Nephron progenitor cell (in vitro differentiated cells): ENCODE measurements at regions not wholly inside any gene's neighbourhood (a gene's known extent, or its start where the extent isn't known, plus 50 kb on each side); places are given as distances from the start of the nearest gene placed in this dataset.

ENCODE experiments used
- DNase-seq: peaks from one replicate; pipeline ENCODE4 v3.0.0; 2021
- H3K27ac Mint-ChIP-seq: 2 replicates; pipeline ENCODE4 v1.8.0; 2021; ENCODE audit warnings: mild to moderate bottlenecking, moderate library complexity, mixed read lengths
- H3K27me3 Mint-ChIP-seq: 2 replicates; pipeline ENCODE4 v1.8.0; 2021; ENCODE audit warnings: mild to moderate bottlenecking, low read depth, mixed read lengths; ENCODE audit not compliant: poor library complexity
- H3K36me3 Mint-ChIP-seq: 2 replicates; pipeline ENCODE4 v1.8.0; 2021; ENCODE audit warnings: low read depth, mixed read lengths
- H3K4me1 Mint-ChIP-seq: 2 replicates; pipeline ENCODE4 v1.8.0; 2021; ENCODE audit warnings: mixed read lengths
- H3K4me3 Mint-ChIP-seq: 2 replicates; pipeline ENCODE4 v1.8.0; 2021; ENCODE audit warnings: mild to moderate bottlenecking, moderate library complexity, mixed read lengths
- H3K9me3 Mint-ChIP-seq: 2 replicates; pipeline ENCODE4 v1.8.0; 2021; ENCODE audit warnings: mild to moderate bottlenecking, moderate library complexity, mixed read lengths
- TF ChIP-seq, protein P1 (sequence below): fragments of 200-600 bp; sonication (generic); IDR thresholded peaks from 2 replicates; pipeline ENCODE4 v1.5.0; 2021; ENCODE audit warnings: antibody characterized with exemption

DNA sequence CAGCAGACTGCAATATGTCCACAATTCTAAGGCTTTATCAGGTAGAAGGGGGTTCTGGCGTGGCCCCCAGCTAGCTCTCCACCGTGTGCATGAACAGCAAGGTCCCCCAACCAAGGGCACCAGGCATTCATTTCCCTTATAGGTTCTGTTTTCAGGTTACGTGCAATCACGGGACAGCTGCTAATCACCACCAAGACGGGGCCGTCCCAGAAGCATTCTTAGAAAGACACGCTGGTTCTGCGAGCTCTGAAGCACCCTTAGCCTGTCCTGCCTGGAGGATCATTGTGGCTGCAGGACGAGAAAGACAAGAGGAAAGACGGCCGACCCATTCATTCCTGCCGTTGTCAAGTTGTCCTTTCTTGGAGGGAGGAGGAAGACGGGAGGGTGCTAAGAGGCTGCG, 302.9 kb downstream of the SOX9 start:
- peaks cover 5% of the 10 kb centered on the region for H3K36me3 Mint-ChIP-seq
- TF ChIP-seq, protein P1, sequence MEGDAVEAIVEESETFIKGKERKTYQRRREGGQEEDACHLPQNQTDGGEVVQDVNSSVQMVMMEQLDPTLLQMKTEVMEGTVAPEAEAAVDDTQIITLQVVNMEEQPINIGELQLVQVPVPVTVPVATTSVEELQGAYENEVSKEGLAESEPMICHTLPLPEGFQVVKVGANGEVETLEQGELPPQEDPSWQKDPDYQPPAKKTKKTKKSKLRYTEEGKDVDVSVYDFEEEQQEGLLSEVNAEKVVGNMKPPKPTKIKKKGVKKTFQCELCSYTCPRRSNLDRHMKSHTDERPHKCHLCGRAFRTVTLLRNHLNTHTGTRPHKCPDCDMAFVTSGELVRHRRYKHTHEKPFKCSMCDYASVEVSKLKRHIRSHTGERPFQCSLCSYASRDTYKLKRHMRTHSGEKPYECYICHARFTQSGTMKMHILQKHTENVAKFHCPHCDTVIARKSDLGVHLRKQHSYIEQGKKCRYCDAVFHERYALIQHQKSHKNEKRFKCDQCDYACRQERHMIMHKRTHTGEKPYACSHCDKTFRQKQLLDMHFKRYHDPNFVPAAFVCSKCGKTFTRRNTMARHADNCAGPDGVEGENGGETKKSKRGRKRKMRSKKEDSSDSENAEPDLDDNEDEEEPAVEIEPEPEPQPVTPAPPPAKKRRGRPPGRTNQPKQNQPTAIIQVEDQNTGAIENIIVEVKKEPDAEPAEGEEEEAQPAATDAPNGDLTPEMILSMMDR, result no peak
- H3K9me3 Mint-ChIP-seq, result peaks cover 5% of the 10 kb centered on the region
- peaks cover 15% of the 10 kb centered on the region for H3K27me3 Mint-ChIP-seq
- DNase-seq, result no peak
- H3K27ac Mint-ChIP-seq, result no peak overlapping the region
- H3K4me1 Mint-ChIP-seq, result peaks cover 47% of the 10 kb centered on the region
- no peak overlapping the region for H3K4me3 Mint-ChIP-seq

DNA sequence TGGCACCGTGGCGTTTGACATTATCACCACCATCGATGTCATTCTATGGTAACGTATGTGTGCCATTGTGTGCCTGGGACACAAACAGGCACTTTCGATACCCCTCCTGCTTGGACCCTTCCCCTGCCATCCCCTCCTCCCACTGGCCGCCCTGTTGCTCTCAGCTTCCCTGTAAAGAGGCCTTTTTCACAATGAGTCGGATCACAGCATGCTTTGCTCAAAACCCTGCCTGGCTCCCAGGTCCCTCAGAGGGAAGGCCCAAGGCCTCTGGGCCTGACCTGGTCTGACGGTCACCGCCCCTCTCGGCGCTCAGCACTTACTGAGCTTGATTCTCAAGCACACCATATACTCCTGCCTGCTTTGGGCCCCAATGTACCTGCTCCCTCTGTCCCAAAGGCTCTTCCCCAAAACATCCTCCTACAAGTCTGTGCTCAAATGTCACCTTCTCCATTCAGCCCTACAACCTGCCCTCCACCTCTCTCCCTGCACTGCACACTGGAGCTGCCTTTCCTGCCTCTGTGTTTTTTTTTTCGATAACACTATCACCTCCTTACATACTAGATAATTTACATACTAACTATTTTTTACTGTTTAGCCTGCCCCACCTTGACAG, 303.8 kb downstream of the SOX9 start:
- no peaks in the 10 kb centered on the region for H3K9me3 Mint-ChIP-seq
- peaks cover 47% of the 10 kb centered on the region for H3K4me1 Mint-ChIP-seq
- no peak for DNase-seq
- TF ChIP-seq, protein P1, result no peak
- no peak overlapping the region for H3K27ac Mint-ChIP-seq
- no peaks in the 10 kb centered on the region for H3K36me3 Mint-ChIP-seq
- no peak overlapping the region for H3K4me3 Mint-ChIP-seq
- peaks cover 13% of the 10 kb centered on the region for H3K27me3 Mint-ChIP-seq

DNA sequence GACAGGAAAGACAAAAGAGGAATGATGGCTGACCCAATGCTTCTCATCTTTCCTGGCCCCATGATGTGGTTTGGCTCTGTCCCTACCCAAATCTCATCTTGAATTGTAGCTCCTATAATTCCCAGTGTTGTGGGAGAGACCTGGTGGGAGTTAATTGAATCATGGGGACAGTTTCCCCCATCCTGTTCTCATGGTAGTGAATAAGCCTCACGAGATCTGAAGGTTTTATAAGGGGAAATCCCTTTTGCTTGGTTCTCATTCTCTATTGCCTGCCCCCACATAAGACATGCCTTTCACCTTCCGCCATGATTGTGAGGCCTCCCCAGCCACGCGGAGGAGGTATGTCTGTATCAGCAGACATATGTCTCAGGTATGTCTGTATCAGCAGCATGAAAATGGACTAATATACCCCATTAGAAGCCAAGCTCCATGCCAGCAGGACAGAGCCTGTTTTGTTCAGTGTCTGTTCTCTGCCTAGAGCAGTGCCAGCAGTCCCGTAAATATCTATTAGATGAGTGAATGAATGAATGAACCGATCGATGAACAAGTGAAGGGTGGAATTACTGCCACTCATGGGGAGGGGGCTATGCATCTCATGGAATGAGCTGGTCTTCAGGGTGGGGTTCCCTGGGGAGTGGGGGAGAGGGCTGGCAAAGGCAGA, 304.4 kb downstream of the SOX9 start:
- Mint-ChIP-seq H3K9me3 (no peaks in the 10 kb centered on the region), H3K27me3 (peaks cover 13% of the 10 kb centered on the region), H3K4me3 (no peak overlapping the region), H3K4me1 (peaks cover 43% of the 10 kb centered on the region), H3K27ac (peak overlapping the region; percentile 20), H3K36me3 (no peaks in the 10 kb centered on the region)
- no peak for DNase-seq
- TF ChIP-seq, protein P1, result no peak

DNA sequence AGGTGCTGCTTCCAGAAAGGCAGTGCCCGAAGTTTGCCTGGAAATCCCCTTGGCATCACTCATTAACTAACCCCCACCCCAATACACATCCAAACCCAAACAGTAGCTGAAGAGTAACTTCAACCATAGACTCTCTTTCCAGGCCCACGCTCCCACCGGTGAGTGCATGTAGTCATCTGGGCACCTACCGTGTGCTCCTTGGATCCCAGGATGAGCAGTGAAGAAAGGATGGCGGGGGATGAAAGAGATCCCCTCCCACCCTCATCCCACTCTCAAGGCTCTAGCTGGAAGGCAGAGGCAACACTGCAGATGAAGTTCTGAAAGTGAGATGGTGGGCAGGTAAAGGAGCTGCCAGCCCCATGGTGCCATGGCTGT, 305.0 kb downstream of the SOX9 start:
- DNase-seq, result no peak
- Mint-ChIP-seq H3K27me3 (peaks cover 14% of the 10 kb centered on the region), H3K4me1 (peaks cover 39% of the 10 kb centered on the region), H3K4me3 (no peak overlapping the region), H3K27ac (no peak overlapping the region), H3K9me3 (no peaks in the 10 kb centered on the region), H3K36me3 (no peaks in the 10 kb centered on the region)
- TF ChIP-seq, protein P1, result no peak

DNA sequence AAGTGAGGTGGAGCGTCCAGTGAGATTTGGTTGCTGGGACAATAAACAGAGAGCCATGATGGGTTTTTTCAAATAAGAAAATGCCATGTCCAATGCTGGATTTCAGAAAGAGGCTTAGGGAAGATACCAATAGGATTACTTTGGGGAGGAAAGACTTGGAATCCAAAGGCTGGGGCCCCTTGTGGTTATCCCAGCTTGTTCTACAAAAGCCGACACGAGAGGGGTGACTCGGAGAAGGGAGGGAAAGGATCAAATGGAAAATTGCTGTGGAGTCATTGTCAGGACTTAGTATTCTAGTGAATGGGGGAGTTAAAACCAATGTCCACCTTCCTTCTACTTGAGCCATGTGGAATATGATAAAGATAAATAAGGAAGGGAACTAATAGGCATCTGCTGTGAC, 305.5 kb downstream of the SOX9 start:
- Mint-ChIP-seq H3K9me3 (no peaks in the 10 kb centered on the region), H3K4me3 (no peak overlapping the region), H3K4me1 (peaks cover 40% of the 10 kb centered on the region), H3K27me3 (peaks cover 17% of the 10 kb centered on the region), H3K27ac (no peak overlapping the region), H3K36me3 (no peaks in the 10 kb centered on the region)
- no peak for DNase-seq
- TF ChIP-seq, protein P1, result no peak
